Nephron progenitor cell (in vitro differentiated cells): ENCODE measurements at regions not wholly inside any gene's neighbourhood (a gene's known extent, or its start where the extent isn't known, plus 50 kb on each side); places are given as distances from the start of the nearest gene placed in this dataset.
A peak's percentile ranks its signal among the peaks of the same experiment; 100 is the strongest.

Experiments used
- DNase-seq: peaks from one replicate; pipeline ENCODE4 v3.0.0; 2021
- H3K27ac Mint-ChIP-seq: 2 replicates; pipeline ENCODE4 v1.8.0; 2021; ENCODE audit warnings: mild to moderate bottlenecking, moderate library complexity, mixed read lengths
- H3K27me3 Mint-ChIP-seq: 2 replicates; pipeline ENCODE4 v1.8.0; 2021; ENCODE audit warnings: mild to moderate bottlenecking, low read depth, mixed read lengths; ENCODE audit not compliant: poor library complexity
- H3K36me3 Mint-ChIP-seq: 2 replicates; pipeline ENCODE4 v1.8.0; 2021; ENCODE audit warnings: low read depth, mixed read lengths
- H3K4me1 Mint-ChIP-seq: 2 replicates; pipeline ENCODE4 v1.8.0; 2021; ENCODE audit warnings: mixed read lengths
- H3K4me3 Mint-ChIP-seq: 2 replicates; pipeline ENCODE4 v1.8.0; 2021; ENCODE audit warnings: mild to moderate bottlenecking, moderate library complexity, mixed read lengths
- H3K9me3 Mint-ChIP-seq: 2 replicates; pipeline ENCODE4 v1.8.0; 2021; ENCODE audit warnings: mild to moderate bottlenecking, moderate library complexity, mixed read lengths
- CTCF ChIP-seq: fragments of 200-600 bp; sonication (generic); IDR thresholded peaks from 2 replicates; pipeline ENCODE4 v1.5.0; 2021; ENCODE audit warnings: antibody characterized with exemption

GRCh38 chr6:100307561-100307960, 157.2 kb downstream of the SIM1 start:
- Mint-ChIP-seq H3K36me3 (no peaks in the 10 kb centered on the region), H3K4me1 (peaks cover 14% of the 10 kb centered on the region), H3K4me3 (no peak overlapping the region), H3K27me3 (no peaks in the 10 kb centered on the region), H3K27ac (no peak overlapping the region), H3K9me3 (no peaks in the 10 kb centered on the region)
- no peak for DNase-seq
- TF ChIP-seq CTCF, result no peak

- DNase-seq, result no peak
- H3K4me3 Mint-ChIP-seq, result no peak overlapping the region
- no peaks in the 10 kb centered on the region for H3K27me3 Mint-ChIP-seq
- TF ChIP-seq CTCF, result no peak
- no peaks in the 10 kb centered on the region for H3K9me3 Mint-ChIP-seq
- H3K36me3 Mint-ChIP-seq, result no peaks in the 10 kb centered on the region
- H3K4me1 Mint-ChIP-seq, result peaks cover 14% of the 10 kb centered on the region
- H3K27ac Mint-ChIP-seq, result peak overlapping the region; percentile 39
These were observed 159.4 kb downstream of the SIM1 start for GRCh38 chr6:100305209-100305869.

GRCh38 chr6:100304575-100304974, 160.1 kb downstream of the SIM1 start:
- TF ChIP-seq CTCF, result no peak
- no peak overlapping the region for H3K27ac Mint-ChIP-seq
- no peaks in the 10 kb centered on the region for H3K9me3 Mint-ChIP-seq
- H3K4me3 Mint-ChIP-seq, result no peak overlapping the region
- H3K27me3 Mint-ChIP-seq, result peaks cover 3% of the 10 kb centered on the region
- no peaks in the 10 kb centered on the region for H3K36me3 Mint-ChIP-seq
- no peak for DNase-seq
- H3K4me1 Mint-ChIP-seq, result peaks cover 14% of the 10 kb centered on the region

- H3K9me3 Mint-ChIP-seq, result no peaks in the 10 kb centered on the region
- H3K4me3 Mint-ChIP-seq, result no peak overlapping the region
- TF ChIP-seq CTCF, result no peak
- no peak overlapping the region for H3K27ac Mint-ChIP-seq
- DNase-seq, result no peak
- H3K4me1 Mint-ChIP-seq, result peaks cover 20% of the 10 kb centered on the region
- H3K27me3 Mint-ChIP-seq, result peaks cover 3% of the 10 kb centered on the region
- no peaks in the 10 kb centered on the region for H3K36me3 Mint-ChIP-seq
These were observed 163.0 kb downstream of the SIM1 start for GRCh38 chr6:100301731-100302130.

GRCh38 chr6:100300221-100300736, 164.4 kb downstream of the SIM1 start:
- Mint-ChIP-seq H3K36me3 (no peaks in the 10 kb centered on the region), H3K27ac (no peak overlapping the region), H3K9me3 (no peaks in the 10 kb centered on the region), H3K27me3 (peaks cover 3% of the 10 kb centered on the region), H3K4me3 (no peak overlapping the region), H3K4me1 (peaks cover 14% of the 10 kb centered on the region)
- TF ChIP-seq CTCF, result no peak
- DNase-seq, result no peak
